HG02970 (cell line): ENCODE measurements at regions not wholly inside any gene's neighbourhood (a gene's known extent, or its start where the extent isn't known, plus 50 kb on each side); places are given as distances from the start of the nearest gene placed in this dataset.

Source experiments
- ATAC-seq: cut with Tn5 transposase; IDR thresholded peaks from one replicate; pipeline ENCODE4 v1.9.1; 2021; ENCODE audit warnings: mild to moderate bottlenecking, moderate library complexity, moderate number of reproducible peaks; ENCODE audit not compliant: unreplicated experiment, low FRiP score

DNA sequence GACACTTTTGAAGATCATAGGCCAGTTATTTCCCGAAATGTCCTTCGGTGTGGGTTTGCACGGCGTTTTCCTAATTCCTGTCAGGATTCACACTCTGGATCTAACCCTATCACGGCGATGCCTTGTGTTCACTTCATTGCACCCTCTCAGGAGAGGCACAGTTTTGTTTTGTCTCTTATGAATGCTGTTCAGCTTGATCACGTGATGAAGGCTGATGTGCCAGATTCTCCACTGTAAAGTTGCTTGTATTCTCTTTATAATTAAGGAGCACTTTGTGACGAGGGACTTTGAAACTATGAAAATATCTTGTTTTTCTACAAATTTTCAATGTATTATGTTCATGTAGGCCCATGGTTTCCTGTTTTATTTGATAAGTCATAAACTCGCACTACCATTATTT lies 568.1 kb downstream of the ACTR3B start:
- no peak for ATAC-seq

DNA sequence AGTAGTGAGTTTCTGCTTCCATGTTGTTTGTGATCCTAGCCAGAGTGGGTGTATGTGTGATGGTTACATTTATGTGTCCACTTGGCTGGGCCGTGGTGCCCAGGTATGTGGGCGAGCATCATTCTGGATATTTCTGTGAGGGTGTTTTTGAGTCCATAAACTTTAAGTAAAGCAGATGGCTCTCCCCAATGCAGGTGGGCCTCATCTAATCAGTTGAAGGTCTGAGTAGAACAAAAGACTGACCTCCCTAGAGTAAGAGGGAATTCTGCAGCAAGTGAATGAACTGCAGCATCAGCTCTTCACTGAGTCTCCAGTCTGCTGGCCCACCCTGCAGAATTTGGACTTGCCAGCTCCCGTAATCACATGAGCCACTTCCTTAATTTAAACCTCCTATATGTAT lies 571.9 kb downstream of the ACTR3B start:
- no peak for ATAC-seq

DNA sequence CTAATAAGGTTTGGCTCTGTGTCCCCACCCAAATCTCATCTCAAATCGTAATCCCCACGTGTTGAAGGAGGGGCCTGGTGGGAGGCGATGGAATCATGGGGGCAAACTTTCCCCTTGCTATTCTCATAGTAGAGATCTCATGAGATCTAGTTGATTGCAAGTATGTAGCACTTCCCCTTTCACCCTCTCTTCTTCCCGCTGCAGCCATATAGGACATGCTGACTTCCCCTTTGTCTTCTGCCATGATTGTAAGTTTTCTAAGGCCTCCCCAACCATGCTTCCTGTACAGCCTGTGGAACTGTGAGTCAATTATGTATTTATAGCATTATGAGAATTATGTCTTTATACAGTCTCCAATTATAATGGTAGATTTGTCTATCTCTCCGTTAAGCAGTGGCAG lies 594.5 kb downstream of the ACTR3B start:
- no peak for ATAC-seq

DNA sequence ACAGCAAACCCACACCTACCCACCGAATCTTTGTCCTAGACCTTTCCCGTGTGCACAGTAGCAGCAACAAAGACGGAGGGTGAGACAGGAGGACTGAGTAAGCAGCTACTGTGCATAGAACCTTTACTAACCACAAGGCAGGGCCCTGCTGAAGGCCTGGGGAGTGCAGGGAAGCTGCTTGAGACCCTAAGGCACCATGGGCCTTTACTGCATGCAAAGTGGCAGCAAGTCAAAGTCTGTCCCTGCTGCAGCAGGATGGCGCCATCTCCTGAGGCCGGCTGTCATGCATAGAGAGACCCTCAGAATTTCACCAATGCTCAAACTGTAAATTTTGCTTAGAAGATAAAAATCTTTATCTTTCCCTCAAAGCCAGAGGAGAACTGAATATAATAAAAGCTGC lies 610.5 kb downstream of the ACTR3B start:
- ATAC-seq: no peak

DNA sequence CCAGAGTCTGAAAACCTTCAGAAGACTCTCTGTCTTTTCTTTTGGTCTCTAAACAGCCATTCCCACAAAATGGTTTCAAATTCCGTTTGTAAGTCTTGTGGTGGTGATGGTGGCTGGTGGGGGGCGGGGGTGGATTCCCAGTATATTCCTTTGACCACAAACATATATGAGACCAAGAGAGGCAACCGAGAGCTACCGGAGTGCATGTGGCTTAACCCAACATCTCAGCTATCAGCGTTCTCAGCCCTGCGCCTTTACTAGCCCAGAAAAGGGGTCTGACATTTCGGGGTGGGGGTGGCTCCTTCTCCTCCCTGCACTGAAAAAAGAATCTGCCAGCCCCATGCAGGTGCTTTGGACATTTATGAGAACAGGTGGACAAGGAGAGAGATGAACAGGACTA lies 621.1 kb downstream of the ACTR3B start:
- no peak for ATAC-seq

DNA sequence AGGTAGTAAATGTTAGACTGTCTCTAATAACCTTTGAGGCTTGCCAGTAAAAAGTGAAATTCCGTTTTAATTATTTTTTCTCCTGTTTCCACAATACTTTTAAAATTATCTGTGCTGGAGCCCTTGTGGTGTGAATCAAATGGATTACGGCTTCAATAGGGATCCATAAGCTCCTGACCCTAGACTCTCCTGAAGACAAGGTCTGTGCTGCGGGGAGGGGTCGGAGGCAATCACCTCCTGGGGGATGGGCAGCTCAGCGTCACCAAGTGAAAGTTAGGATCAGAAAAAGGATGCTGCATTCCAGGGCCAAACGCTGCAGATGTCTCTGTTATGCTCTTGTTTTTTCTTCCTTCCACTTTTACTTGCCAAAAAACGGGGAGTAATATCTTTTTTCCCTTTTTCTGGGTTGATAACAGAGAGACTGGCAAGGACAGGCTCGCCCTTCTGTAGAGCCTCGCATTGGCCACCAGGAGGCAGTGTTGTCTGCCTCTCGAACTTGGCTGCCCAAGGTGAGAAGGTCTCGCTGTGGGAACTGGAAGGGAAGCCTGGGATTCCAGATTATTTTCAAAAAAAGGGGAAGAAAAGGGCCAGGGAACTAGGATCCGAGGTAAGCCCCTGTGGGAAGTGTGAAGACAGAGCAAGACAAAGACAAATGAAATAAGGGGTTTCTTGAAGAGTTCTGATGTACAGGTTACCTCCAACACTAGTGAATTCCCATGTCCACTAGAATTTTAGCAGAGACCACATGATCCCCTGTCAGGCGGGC lies 621.9 kb downstream of the ACTR3B start:
- no peak for ATAC-seq

DNA sequence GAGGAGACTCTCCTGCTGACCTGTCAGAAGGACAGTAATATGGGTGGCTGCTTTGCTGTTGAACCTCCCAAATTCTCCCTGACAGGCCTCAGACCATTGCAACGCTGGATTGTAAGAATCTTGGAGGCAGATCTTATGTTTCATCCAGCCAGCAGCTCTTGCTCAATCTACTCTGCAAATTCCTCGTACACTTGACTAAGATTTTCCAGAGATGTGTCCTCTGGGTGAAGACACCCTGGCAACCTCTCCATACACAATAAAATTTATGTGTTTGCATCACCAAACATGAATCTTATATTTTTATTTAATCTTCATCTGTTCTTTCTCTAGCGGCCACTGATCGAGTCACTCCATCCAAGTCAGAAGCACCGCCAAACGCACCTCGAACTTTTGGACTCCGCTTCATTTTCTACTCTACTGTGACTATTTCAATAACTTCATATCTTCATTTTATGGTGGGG lies 623.1 kb downstream of the ACTR3B start:
- no peak for ATAC-seq

DNA sequence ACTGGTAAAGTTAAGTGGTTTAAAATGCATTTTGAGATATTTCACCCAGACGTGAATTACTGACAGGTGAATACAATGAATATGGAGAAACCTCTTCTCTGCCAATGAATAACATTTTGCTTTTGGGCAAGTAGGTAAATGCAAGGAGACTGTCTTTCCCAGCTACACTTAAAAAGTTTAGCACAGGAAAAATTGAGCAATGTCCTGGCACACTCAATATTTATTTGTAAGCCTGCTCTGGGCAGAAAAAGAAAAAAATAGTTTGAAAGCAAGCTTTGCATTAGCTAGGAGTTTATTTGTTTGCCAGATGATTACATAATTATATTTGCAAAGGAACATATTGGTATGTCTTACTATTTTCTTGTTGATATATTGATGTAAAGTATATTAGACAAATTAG lies 624.2 kb downstream of the ACTR3B start:
- no peak for ATAC-seq

DNA sequence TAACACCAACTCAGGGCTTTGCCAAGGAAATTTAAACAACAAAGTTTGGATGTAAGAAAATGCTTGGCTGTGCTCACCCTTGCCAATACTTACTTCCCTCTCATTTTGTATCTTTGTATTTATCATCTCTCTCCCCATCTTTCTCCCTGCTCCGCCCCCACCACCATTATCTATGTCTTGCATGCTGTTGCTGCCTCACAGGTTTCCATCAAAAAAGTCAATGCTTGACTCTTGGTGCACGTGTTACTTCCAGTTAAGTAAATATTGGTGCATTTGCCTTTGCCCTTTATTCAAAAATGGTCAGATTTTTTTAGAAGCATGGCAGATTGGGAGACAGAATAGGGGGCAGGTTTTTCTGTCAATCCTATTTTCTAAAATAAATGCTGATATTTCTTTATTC lies 626.0 kb downstream of the ACTR3B start:
- no peak for ATAC-seq

DNA sequence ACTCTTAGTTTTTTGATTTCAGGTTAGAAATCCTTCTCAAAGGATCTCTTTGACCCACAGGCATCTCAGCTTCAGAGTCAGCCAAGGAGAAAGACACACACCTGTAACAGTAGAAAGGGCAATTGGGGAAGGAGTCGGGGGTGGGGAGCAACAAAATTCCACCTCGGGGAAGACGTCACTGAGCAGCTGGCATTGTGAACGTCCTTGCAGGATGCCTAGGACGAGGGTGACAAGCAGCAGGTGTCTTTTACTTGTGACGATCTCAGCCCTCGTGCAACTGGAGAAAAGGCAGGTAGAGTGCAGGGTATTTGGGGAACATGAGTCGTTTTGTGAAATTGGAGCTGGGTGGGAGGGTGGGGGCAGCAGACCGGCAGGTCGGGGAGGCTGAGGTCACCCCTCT lies 627.0 kb downstream of the ACTR3B start:
- ATAC-seq: no peak

DNA sequence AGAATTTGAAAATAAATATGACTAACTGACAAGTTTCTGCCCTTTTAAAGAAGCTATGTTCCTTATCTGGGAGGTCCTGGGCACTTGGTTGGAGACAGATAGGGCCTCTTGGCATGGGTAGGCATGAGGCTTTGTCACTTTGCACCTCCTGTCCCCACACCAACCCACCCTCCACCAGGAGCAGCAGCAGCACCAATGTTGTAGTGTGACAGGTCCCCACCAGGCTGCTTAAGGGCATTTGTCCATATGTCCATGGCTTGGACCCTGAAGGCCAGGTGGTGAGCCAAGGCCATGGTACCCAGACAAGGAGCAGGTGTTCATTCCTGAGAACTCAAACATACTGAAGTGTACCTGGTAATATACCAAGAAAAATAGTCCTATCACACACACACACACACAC lies 629.1 kb downstream of the ACTR3B start:
- ATAC-seq: no peak

DNA sequence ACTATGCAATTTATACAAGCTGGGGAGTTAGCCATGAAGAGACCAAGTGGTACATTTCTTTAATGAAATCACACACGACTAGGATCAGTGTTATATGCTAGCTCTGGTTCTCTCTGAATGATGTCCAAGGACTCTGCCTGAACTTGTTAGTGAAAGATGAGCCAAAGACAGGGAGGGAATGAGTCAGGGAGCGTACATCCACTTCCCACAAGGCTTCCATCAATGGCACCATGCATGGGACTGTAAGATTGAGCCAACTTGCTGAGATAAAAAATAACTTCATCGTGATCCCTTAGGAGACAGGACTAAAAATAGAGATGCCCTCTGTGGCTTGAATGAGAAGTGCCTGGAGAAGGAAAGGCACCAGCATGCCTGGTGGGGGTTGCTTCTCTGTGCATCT lies 629.7 kb downstream of the ACTR3B start:
- no peak for ATAC-seq

DNA sequence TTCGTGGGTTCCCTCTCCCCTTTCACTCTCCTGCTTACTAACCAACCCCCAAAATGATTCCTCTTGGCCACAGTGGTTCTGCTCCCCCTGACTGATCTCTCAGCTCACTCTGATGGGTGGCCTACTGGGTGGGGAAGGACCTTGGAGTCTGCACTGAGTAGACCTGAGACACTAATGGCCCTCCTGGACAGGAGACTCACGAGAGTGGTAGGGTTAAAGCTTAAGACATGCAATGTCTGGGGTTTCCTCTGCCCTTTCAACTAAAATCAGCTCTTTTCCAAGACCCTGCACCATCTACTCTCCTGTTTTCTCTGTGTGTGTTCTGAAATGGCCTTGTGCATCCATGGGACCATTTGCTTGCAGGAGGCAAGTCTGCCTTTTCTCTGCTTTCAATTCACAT lies 631.4 kb downstream of the ACTR3B start:
- ATAC-seq: no peak

DNA sequence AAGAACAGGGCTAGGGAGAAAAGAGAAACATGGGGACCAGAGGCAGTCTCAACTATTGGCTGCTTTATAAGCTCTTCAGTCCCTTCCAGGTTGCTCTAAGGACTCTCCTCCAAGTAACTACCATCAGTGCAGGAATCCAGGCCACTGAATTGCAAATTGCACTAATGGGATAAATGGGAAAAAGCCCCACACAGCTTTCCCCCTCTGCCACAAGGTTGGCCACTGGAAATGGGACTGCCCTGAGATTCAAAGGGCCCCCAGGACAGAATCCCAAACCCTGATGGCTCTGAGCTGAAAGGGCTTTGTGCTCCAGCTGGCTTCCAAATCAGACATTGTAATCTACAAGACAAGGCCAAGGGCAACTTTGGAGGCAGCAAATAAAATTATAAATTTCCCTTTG lies 633.2 kb downstream of the ACTR3B start:
- no peak for ATAC-seq

DNA sequence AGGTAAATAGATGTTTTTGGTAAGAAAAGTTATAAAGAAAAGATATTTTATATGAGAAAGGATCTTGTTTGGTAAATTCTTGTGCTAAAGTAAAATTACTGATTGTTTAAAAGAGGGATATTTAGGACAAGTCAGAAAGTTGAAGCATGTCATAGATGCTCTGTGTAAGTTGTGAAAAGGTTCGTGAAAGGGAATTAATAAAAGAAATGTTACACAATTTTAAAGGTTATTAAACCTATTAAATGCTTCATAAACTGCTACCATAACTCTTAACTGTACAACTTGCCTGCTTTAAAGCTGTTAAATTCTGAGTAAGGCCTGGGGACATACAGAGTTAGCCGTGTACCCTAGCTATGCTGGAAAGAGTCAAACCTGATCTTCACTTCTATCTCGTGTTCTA lies 634.1 kb downstream of the ACTR3B start:
- ATAC-seq: no peak

DNA sequence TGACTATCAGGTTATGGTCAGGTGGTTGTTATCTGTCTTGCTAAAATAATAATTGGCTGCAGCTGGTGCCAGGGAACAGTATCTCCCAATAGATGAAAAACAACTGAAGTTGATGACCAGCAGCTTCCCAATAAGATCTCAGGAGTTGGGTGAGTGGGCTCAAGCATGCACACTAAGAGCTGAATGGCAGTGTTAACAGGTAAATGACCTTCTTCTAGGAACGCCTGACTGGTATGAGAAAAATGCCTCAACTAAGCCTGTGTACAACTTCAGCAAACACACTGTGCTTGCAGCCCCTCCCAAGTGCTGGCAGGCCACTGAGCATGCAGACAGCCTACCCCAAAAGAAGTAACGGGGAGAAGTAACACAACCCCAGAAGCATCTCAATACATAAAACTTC lies 636.9 kb downstream of the ACTR3B start:
- ATAC-seq: no peak

DNA sequence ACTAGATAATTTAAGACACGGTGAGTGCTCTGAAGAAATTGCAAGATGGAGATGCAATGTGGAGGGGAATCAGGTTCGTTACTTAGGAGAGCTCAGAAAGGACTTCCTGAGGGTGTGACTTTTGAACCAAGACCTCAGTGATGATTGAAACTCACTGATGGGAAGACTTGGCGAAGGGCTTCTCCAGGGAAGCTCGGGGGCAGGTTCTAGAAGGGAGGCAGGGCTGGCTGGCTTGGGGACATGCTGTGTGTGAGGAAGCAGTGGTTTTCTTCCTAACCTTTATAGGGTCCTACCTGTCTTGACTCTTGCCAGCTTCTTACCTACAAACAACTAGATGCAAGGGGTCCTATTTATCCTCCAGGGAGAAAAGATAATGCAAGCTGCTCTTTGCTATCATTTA lies 637.9 kb downstream of the ACTR3B start:
- ATAC-seq: no peak

DNA sequence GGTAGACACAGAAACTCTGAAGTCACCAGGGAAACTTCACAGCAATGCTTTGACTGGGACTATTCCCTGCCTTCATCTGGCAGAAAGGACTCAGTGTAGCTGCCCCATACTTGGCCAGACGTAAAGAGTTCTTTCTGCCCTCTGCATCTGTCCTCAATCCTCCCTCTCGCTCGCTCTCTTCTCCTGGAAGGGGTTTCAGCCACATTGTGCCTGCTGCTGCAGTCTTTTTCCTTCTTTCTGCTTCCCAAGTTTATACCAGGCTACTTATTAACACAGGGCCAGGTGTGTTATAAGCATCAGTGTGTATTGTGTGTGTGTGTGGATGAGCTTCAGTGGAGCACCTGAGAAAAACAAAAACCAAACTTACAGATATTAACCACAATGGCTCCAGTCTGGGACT lies 638.4 kb downstream of the ACTR3B start:
- ATAC-seq: no peak

DNA sequence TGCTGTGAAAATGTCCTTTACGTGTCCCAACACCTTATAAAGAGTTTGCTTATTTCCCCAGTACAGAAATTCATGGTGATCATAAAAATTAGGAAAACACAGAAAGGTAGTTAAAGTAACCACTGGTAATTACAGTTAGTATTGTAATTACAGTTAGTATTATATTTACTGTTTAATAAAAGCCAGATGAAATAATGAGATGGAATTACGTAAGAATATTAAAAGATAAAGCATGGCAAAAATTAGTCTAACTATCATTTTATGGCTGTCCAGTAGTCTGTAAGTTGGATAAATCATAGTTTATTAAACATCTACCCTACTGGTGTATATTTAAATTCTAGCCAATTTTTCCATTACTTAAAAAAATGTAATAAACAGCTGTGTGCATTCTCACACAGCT lies 638.8 kb downstream of the ACTR3B start:
- no peak for ATAC-seq

DNA sequence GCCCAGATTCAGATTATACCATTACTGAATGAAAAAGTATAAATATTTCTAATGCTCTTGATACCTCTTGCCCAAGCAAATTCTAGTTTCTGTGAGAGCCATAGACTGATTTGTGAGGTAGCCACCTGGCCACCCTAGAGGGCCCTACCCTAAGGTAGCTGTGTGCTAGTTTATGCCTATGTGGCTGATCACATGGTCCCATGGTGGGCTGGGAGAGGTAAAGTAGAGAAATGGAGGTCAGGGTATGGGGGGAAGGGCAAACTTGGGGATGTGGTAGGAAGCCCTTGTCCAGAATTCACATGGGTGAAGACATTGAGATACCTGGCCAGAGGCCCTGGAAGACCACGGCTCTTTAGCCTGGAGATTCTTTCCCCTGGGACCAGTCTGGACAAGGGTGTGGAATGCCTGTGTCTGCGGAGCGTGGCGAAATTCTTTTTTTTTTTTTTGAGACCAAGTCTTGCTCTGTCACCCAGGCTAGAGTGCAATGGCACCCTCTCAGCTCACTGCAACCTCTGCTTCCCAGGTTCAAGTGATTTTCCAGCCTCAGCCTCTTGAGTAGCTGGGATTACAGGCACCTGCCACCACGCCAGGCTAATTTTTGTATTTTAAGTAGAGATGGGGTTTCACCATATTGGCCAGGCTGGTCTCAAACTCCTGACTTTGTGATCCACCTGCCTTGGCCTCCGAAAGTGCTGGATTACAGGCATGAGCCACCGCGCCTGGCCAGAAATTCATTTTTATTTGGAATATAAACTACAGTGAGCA lies 639.4 kb downstream of the ACTR3B start:
- ATAC-seq: no peak

DNA sequence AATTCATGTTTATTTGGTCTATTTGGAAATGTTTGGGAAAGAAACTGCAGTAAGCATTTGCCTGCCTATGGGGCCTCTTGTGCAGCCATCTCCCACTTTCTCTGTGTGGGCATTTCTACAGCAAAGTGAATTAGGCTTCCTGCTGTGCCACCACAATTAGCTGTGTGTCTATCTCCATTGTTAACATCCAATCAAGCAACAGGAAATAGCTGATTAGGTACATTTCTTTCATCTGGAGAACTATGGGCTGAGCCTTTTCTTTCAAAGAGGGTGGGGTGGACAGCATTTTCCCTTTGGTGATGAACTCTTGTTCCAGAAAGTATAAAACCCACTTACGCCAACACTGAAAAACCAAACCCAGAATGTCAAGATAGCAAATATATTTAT lies 640.0 kb downstream of the ACTR3B start:
- no peak for ATAC-seq
